ENCODE measurements at regions not wholly inside any gene's neighbourhood (a gene's known extent, or its start where the extent isn't known, plus 50 kb on each side); places are given as distances from the start of the nearest gene placed in this dataset.

DNA sequence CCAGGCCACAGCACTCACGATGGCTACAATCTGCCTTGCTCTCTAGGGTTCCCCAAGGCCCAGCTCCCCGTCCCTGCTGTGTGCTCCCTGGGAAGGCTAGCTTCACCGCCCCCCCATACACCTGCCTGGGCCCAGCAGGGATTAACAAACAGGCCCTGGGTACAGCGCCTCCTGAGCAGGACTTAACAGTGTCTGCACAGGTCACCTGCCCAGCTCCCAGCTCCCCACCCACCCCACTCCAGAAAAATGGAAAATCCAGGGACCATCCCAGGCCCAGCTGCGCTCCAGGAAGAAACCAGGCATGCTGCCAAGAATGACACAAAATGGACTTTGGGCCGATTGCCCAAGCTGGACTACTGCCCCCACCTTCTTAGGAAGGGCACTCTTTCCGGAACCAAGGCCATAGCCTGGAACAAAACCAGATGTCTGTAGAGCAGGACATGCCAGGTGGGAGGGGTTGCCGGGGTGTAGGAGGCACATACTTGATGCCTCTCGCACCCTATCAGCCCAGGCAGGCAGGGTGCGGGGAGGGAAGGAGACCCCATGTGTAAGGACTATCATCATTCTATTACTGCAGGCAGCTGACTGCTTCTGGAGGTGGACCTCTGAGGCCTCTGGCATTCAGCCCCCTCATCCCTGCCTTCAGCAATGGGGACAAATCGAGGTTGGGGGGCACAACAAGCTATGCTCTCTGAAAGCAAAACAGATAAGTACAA, 104.9 kb downstream of the SNX5 start (continued):
- TF ChIP-seq SKI (IDR thresholded peaks at IDR 0.05; ENCODE audit: partially characterized antibody) (peak; percentile 94), BRD4 (CRISPR knock-in tag; IDR thresholded peaks at IDR 0.05) (peak; percentile 99), ZNF788 (CRISPR knock-in tag; IDR thresholded peaks at IDR 0.05; ENCODE audit: borderline replicate concordance) (peak; percentile 100), MEIS1 (CRISPR knock-in tag; IDR thresholded peaks at IDR 0.05; ENCODE audit: borderline replicate concordance) (peak; percentile 98), PAF1 (CRISPR knock-in tag; IDR thresholded peaks at IDR 0.05) (no peak), PRMT3 (CRISPR knock-in tag; IDR thresholded peaks at IDR 0.05; ENCODE audit: borderline replicate concordance, low read depth) (peak; percentile 89; the same call in 1 of the 2 replicates), ZBTB1 (CRISPR knock-in tag; IDR thresholded peaks at IDR 0.05; ENCODE audit: borderline replicate concordance) (no peak; the same call in 1 of the 2 replicates), ZFYVE20 (CRISPR knock-in tag; IDR thresholded peaks at IDR 0.05; ENCODE audit: borderline replicate concordance, low read depth) (no peak), RARA (CRISPR knock-in tag; IDR thresholded peaks at IDR 0.05) (peak; percentile 98), ZFP82 (CRISPR knock-in tag; IDR thresholded peaks at IDR 0.05; ENCODE audit: borderline replicate concordance) (no peak), AHR (CRISPR knock-in tag; IDR thresholded peaks at IDR 0.05) (peak; percentile 74; the same call in 1 of the 2 replicates)
- TF ChIP-seq, protein P1, sequence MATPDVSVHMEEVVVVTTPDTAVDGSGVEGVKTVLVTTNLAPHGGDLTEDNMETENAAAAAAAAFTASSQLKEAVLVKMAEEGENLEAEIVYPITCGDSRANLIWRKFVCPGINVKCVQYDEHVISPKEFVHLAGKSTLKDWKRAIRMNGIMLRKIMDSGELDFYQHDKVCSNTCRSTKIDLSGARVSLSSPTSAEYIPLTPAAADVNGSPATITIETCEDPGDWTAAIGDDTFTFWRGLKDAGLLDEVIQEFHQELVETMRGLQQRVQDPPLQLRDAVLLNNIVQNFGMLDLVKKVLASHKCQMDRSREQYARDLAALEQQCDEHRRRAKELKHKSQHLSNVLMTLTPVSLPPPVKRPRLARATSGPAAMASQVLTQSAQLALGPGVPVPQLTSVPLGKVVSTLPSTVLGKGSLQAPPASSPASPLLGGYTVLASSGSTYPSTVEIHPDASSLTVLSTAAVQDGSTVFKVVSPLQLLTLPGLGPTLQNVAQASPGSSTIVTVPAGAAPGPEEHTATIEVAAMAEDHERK (CRISPR knock-in tag; IDR thresholded peaks at IDR 0.05; ENCODE audit: low read depth) = 0 out of 2 replicates have a peak, but pooled peaks have one; percentile 39
- TF ChIP-seq, protein P2, sequence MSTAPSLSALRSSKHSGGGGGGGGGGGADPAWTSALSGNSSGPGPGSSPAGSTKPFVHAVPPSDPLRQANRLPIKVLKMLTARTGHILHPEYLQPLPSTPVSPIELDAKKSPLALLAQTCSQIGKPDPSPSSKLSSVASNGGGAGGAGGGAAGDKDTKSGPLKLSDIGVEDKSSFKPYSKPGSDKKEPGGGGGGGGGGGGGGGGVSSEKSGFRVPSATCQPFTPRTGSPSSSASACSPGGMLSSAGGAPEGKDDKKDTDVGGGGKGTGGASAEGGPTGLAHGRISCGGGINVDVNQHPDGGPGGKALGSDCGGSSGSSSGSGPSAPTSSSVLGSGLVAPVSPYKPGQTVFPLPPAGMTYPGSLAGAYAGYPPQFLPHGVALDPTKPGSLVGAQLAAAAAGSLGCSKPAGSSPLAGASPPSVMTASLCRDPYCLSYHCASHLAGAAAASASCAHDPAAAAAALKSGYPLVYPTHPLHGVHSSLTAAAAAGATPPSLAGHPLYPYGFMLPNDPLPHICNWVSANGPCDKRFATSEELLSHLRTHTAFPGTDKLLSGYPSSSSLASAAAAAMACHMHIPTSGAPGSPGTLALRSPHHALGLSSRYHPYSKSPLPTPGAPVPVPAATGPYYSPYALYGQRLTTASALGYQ (CRISPR knock-in tag; IDR thresholded peaks at IDR 0.05) = peak; percentile 97
- TF ChIP-seq, protein P3, sequence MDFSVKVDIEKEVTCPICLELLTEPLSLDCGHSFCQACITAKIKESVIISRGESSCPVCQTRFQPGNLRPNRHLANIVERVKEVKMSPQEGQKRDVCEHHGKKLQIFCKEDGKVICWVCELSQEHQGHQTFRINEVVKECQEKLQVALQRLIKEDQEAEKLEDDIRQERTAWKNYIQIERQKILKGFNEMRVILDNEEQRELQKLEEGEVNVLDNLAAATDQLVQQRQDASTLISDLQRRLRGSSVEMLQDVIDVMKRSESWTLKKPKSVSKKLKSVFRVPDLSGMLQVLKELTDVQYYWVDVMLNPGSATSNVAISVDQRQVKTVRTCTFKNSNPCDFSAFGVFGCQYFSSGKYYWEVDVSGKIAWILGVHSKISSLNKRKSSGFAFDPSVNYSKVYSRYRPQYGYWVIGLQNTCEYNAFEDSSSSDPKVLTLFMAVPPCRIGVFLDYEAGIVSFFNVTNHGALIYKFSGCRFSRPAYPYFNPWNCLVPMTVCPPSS (IDR thresholded peaks at IDR 0.05) = no peak
- TF ChIP-seq, protein P4, sequence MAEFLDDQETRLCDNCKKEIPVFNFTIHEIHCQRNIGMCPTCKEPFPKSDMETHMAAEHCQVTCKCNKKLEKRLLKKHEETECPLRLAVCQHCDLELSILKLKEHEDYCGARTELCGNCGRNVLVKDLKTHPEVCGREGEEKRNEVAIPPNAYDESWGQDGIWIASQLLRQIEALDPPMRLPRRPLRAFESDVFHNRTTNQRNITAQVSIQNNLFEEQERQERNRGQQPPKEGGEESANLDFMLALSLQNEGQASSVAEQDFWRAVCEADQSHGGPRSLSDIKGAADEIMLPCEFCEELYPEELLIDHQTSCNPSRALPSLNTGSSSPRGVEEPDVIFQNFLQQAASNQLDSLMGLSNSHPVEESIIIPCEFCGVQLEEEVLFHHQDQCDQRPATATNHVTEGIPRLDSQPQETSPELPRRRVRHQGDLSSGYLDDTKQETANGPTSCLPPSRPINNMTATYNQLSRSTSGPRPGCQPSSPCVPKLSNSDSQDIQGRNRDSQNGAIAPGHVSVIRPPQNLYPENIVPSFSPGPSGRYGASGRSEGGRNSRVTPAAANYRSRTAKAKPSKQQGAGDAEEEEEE (CRISPR knock-in tag; IDR thresholded peaks at IDR 0.05; ENCODE audit: borderline replicate concordance) = peak; percentile 88; the same call in 1 of the 2 replicates
- TF ChIP-seq, protein P5, sequence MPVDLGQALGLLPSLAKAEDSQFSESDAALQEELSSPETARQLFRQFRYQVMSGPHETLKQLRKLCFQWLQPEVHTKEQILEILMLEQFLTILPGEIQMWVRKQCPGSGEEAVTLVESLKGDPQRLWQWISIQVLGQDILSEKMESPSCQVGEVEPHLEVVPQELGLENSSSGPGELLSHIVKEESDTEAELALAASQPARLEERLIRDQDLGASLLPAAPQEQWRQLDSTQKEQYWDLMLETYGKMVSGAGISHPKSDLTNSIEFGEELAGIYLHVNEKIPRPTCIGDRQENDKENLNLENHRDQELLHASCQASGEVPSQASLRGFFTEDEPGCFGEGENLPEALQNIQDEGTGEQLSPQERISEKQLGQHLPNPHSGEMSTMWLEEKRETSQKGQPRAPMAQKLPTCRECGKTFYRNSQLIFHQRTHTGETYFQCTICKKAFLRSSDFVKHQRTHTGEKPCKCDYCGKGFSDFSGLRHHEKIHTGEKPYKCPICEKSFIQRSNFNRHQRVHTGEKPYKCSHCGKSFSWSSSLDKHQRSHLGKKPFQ (CRISPR knock-in tag; IDR thresholded peaks at IDR 0.05; ENCODE audit: insufficient replicate concordance) = peak; percentile 73

Measured in HepG2 (cell line).